ENCODE measurements at regions not wholly inside any gene's neighbourhood (a gene's known extent, or its start where the extent isn't known, plus 50 kb on each side); places are given as distances from the start of the nearest gene placed in this dataset.

- no peak for DNase-seq
Measured at GRCh38 chr11:13225038-13226001, 52.3 kb upstream of the BMAL1 start.

GRCh38 chr11:13227676-13228255, 49.8 kb upstream of the BMAL1 start:
- no peak for DNase-seq

Measured in dermis blood vessel endothelial cell (primary cell).